ENCODE measurements at regions not wholly inside any gene's neighbourhood (a gene's known extent, or its start where the extent isn't known, plus 50 kb on each side); places are given as distances from the start of the nearest gene placed in this dataset.

- no peak for DNase-seq (ENCODE audit: low spot score)
Measured at GRCh38 chr13:57075588-57075987, 65.1 kb upstream of the PRR20A start.

GRCh38 chr13:57087006-57087405, 53.7 kb upstream of the PRR20A start:
- DNase-seq (ENCODE audit: low spot score), result no peak
